Epithelial cell of prostate (primary cell): ENCODE measurements at regions not wholly inside any gene's neighbourhood (a gene's known extent, or its start where the extent isn't known, plus 50 kb on each side); places are given as distances from the start of the nearest gene placed in this dataset.

Source experiments
- DNase-seq: peaks from one replicate; pipeline ENCODE4 v3.0.0-alpha.2; 2011; ENCODE audit warnings: low read depth, low spot score
- H3K27ac ChIP-seq: fragments of 450-650 bp; 2 replicates; pipeline ENCODE4 v1.5.1; 2017; ENCODE audit warnings: mild to moderate bottlenecking

DNA sequence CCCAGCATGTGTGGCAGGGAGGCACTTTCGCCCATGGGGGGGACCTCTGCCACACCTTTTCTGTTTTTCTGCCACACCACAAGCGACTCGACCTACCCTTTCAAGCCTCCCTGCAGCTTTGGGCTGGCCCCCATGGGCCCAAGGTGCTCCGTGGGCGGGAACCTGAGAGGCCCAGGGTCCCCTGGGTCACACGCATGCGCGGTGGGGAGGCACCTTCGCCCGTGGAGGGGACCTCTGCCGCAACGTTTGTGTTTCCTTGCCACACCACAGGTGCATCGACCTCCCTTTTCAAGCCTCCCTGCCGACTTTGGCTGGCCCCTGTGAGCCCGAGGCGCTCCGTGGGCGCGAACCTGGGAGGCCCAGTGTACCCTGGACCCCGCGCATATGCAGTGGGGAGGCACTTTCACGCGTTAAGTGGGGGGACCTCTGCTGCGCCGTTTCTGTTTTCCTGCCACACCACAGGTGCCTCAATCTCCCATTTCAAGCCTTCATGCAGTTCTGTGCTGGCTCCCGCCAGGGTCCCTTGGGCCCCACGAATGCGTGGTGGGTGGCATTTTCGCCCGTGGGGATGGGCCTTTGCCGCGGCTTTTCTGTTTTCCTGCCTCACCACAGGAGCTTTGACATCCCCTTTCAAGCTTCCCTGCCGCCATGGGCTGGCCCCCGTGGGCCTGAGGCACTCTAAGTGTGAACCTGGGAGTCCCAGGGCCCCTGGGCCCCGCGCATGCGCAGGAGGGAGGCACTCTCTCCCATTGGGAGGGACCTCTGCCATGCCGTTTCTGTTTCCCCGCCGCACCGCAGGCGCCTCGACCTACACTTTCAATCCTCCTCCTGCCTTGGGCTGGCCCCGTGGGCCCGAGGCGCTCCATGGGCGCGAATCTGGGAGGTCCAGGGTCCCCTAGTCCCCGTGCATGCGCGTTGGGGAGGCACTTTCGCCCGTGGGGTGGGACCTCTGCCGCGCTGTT lies 332.2 kb downstream of the ALG10 start:
- H3K27ac ChIP-seq = no peak overlapping the region

DNA sequence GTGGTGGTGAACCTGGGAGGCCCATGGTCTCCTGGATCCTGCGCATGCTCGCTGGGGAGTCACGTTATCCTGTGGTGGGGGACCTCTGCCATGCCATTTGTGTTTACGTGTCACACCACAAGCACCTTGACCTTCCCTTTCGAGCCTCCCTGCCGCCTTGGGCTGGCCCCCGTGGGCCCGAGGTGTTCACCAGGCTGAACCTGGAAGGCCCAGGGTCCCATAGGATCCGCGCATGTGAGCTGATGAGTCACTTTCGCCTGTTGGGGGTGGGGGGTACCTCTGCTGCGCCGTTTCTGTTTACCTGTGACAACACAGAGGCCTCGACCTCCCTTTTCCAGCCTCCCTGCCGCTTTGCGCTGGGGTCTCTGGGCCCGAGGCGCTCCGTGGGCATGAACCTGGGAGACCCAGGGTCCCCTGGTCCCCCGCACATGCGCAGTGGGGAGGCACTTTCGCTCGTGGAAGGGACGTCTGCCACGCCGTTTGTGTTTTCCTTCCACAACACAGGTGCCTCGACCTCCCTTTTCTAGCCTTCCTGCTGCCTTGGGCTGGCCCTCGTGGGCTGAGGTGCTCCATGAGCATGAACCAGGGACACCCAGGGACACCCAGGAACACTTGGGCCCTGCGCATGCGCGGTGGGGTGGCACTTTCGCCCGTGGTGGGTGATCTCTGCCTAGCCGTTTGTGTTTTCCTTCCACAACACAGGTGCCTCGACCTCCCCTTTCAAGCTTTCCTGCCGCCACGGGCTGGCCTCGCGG lies 334.1 kb downstream of the ALG10 start:
- DNase-seq = no peak

More for the DNA sequence above, 332.2 kb downstream of the ALG10 start:
- DNase-seq = no peak

DNA sequence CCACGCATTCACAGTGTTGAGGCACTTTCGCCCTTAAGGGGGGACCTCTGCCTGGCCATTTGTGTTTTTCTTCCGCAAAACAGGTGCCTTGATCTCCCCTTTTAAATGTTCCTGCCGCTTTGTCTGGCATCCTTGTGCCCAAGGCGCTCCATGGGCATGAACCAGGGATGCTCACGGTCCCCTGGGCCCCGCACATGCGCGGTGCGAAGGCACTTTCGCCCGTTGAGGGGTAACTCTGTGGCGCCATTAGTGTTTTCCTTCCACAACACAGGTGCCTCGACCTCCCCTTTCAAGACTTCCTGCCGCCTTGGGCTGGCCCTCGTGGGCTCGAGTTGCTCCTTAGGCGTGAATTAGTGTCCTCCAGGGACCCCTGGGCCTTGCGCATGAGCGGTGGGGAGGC lies 335.5 kb downstream of the ALG10 start:
- no peak for DNase-seq
- H3K27ac ChIP-seq = no peak overlapping the region

More for the DNA sequence above, 334.1 kb downstream of the ALG10 start:
- H3K27ac ChIP-seq = no peak overlapping the region

DNA sequence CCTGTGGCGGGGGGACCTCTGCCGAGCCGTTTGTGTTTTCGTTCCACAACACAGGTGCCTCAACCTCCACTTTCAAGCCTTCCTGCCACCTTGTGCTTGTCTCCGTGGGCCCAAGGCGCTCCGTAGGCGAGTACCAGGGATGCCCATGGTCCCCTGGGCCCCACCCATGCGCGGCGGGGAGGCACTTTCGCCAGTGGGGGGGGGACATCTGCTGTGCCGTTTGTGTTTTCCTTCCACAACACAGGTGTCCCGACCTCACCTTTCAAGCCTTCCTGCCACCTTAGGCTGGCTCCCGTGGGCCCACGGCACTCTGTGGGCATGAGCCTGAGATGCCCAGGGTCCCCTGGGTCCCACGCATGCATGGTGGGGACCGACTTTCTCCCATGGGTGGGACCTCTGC lies 335.9 kb downstream of the ALG10 start:
- H3K27ac ChIP-seq = no peak overlapping the region
- DNase-seq = no peak

DNA sequence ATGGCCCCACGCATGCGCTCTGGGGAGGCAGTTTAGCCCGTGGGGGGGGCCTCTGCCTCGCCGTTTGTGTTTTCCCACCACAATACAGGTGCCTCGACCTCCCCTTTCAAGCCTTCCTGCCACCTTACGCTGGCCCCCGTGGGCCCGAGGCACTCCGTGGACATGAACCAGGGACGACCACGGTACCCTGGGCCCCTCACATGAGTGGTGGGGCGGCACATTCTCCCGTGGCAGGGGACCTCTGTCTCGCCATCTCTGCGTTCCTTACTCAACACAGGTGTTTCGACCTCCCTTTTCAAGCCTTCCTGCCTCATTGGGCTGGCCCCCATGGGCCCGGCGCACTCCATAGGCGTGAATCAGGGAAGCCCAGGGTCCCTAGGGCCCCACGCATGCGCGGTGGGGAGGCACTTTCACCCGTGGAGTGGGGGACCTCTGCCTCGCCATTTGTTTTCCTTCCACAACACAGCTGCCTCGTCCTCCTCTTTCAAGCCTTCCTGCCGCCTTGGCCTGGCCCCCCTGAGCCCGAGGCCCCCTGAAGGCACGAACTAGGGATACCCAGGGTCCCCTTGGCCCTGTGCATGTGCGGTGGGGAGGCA lies 339.5 kb downstream of the ALG10 start:
- DNase-seq = no peak

DNA sequence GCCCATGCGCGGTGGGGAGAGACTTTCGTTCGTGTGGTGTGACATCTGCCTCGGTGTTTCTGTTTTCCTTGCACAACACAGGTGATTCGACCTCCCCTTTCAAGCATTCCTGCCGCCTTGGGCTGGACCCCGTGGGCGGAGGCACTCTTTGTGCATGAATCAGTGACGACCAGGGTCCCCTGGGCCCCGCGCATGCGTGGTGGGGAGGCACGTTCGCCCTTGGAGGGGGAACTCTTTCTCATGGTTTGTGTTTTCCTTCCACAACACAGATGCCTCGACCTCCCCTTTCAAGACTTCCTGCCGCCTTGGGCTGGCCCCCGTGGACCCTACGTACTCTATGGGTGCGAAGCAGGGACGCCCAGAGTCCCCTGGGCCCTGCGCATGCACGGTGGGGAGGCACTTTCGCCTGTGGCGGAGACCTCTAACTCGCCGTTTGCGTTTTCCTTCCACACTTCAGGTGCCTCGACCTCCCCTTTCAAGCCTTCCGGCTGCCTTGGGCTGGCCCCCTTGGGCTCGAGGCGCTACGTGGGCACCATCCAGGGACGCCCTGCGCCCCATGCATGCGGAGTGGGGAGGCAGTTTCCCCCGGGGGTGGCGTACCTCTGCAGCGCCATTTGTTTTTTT lies 340.9 kb downstream of the ALG10 start:
- DNase-seq = no peak
- H3K27ac ChIP-seq = no peak overlapping the region

More for the DNA sequence above, 339.5 kb downstream of the ALG10 start:
- no peak overlapping the region for H3K27ac ChIP-seq

DNA sequence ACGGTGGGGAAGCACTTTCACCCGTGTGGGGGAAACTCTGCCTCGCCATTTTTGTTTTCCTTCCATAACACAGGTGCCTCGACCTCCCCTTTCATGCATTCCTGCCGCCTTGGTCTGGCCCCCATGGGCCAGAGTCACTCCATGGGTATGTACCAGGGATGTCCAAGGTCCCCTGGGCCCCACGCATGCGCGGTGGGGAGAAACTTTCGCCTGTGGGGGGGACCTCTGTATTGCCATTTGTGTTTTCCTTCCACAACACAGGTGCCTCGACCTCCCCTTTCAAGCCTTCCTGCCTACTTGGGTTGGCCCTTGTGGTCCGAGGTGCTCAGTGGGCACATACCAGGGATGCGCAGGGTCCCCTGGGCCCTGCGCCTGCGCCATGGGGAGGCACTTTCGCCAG lies 345.8 kb downstream of the ALG10 start:
- H3K27ac ChIP-seq = no peak overlapping the region
- DNase-seq = no peak

DNA sequence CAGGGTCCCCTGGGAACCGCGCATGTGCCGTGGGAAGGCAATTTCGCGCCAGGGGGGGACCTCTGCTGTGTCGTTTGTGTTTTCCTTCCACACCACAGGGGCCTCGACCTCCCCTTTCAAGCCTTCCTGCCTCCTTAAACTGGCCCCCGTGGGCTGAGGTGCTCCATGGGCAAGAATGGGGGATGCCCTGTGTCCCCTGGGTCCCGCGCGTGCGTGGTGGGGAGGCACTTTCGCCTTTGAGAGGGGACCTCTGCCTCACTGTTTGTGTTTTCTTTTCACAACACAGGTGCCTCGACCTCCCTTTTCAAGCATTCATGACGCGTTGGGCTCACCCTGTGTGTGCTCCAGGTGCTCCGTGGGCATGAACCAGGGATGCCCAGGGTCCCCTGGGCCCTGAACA lies 348.8 kb downstream of the ALG10 start:
- no peak for DNase-seq
- H3K27ac ChIP-seq = no peak overlapping the region

DNA sequence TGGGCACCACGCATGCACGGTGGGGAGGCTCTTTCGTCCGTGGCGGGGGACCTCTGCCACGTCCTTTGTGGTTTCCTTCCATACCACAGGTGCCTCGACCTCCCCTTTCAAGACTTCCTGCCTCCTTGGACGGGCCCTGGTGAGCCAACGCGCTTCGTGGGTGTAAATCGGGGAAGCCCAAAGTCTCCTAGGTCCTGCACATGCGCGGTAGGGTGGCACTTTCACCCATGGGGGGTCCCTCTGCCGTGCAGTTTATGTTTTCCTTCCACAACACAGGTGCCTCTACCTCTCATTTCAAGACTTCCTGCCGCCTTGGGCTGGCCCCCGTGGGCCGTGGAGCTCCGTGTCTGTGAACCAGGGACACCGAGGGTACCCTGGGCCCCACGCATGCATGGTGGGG lies 349.7 kb downstream of the ALG10 start:
- no peak overlapping the region for H3K27ac ChIP-seq
- DNase-seq = no peak

DNA sequence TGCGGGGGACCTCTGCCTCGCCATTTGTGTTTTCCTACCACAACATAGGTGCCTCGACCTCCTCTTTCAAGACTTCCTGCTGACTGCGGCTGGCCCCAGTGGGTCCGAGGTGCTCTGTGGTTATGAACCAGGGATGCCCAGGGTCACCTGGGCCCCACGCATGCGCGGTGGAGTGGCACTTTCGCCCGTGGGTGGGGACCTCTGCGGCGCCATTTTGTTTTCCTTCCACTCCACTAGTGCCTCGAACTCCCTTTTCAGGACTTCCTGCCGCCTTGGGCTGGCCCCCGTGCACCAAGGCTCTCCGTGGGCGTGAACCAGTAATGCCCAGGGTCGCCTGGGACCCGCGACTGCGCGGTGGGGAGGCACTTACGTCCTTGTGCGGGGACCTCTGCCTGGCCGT lies 351.6 kb downstream of the ALG10 start:
- DNase-seq = no peak
- no peak overlapping the region for H3K27ac ChIP-seq

DNA sequence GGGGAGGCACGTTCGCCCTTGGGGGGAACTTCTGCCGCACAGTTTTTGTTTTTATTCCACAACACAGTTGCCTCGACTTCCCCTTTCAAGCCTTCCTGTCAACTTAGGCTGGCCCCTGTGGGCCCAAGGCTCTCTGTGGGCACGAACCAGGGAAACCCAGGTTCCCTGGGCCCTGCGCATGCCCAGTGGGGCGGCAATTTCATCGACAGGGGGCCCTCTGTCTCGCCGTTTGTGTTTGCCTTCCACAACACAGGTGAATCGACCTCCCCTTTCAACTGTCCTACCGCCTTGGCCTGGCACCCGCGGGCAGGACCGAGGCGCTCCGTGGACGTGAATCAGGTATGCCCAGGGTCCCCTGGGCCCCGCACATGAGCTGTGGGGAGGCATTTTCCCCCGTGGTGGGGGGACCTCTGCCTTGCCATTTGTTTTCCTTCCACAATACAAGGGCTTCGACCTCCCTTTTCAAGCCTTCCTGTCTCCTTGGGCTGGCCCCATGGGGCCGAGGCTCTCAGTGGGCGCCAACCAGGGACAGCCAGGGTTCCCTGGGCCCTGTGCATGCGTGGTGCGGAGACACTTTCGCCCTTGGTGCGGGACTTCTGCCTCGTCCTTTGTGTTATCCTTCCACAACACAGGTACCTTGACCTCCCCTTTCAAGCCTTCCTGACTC lies 354.0 kb downstream of the ALG10 start:
- DNase-seq = no peak
- no peak overlapping the region for H3K27ac ChIP-seq

DNA sequence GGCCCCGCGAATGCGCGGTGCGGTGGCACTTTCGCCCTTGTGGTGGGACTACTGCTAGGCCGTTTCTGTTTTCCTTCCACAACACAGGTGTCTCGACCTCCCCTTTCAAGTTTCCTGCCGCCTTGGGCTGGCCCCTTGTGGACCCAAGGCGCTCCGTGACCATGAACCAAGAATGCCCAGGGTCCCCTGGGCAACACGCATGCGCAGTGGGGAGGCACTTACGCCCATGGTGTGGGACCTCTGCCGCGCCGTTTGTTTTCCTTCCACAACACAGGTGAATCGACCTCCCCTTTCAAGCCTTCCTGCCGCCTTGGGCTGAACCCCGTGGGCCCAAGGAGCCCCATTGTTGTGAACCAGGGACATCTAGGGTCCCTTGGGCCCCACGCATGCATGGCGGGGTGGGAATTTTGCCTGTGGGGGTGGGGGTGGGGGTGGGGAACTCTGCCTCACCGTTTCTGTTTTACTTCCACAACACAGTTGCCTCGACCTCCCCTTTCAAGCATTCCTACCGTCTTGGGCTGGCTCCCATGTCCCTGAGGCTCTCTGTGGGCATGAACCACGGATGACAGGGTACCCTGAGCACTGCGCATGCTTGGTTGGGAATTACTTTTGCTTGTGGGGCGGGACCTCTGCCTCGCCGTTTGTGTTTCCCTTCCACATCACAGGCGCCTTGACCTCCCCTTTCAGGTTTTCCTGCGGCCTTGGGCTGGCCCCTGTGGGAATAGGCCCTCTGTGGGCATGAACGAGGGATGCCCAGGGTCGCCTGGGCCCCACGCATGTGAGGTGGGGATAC lies 355.1 kb downstream of the ALG10 start:
- H3K27ac ChIP-seq = no peak overlapping the region
- DNase-seq = no peak

DNA sequence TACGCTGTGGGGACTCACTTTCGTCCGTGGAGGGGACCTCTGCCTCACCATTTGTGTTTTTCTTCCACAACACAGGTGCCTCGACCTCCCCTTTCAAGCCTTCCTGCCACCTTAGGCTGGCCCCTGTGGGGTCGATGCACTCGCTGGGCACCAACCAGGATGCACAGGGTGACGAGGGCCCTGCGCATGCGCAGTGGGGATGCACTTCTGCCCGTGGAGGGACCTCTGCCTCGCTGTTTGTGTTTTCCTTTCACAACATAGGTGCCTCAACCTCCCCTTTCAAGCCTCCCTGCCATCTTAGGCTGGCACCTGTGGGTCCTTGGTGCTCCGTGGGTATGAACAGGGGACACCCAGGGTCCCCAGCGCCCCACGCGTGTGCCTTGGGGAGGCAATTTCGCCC lies 356.8 kb downstream of the ALG10 start:
- no peak overlapping the region for H3K27ac ChIP-seq
- no peak for DNase-seq

DNA sequence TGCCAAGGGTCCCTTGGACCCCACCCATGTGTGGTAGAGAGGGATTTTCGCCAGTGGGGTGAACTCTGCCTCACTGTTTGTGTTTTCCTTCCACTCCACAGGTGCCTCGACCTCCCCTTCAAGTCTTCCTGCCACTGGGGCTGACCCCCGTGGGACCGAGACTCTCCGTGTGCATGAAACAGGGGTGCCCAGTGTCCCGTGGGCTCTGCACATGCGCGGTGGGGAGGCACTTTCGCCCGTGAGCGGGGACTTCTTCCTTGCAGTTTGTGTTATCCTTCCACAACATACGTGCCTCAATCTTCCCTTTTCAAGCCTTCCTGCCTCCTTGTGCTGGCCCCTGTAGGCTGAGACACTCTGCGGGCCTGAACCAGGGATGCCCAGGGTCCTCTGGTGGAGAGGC lies 362.4 kb downstream of the ALG10 start:
- H3K27ac ChIP-seq = no peak overlapping the region
- DNase-seq = no peak

DNA sequence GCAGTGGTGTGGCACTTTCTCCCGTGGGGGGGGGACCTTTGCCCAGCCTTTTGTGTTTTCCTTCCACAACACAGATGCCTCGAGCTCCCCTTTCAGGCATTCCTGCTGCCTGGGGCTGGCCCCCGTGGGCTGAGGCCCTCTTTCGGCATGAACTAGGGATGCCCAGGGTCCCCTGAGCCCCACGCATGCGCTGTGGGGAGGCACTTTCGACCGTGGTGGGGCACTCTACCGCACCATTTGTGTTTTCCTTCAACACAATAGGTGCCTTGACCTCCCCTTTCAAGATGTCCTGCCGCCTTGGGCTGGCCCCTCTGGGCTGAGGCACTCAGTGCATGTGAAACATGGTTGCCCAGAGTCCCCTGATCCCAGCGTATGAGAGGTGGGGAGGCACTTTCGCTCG lies 363.7 kb downstream of the ALG10 start:
- H3K27ac ChIP-seq = no peak overlapping the region
- DNase-seq = no peak

DNA sequence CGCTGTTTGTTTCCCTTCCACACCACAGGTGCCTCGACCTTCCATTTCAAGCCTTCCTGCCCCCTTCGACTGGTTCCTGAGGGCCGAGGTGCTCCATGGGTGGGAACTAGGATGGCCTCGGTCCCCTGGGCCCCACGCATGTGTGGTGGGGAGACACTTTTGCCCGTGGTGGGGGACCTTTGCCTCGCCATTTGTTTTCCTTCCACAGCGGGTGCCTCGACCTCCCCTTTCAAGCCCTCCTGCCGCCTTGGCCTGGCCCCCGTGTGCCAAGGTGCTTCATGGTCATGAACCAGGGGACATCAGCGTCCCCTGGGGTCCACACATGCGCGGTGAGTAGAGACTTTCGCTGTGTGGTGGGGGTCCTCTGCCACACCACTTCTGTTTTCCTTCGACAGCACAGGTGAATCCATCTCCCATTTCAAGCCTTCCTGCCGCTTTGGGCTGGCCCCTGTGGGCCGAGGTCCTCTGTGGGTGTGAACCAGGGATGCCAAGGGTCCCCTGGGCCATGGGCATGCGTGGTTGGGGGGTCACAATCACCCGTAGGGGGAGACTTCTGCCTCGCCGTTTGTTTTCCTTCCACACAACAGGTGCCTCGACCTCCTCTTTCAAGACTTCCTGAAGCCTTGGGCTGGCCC lies 364.4 kb downstream of the ALG10 start:
- no peak for DNase-seq
- no peak overlapping the region for H3K27ac ChIP-seq

DNA sequence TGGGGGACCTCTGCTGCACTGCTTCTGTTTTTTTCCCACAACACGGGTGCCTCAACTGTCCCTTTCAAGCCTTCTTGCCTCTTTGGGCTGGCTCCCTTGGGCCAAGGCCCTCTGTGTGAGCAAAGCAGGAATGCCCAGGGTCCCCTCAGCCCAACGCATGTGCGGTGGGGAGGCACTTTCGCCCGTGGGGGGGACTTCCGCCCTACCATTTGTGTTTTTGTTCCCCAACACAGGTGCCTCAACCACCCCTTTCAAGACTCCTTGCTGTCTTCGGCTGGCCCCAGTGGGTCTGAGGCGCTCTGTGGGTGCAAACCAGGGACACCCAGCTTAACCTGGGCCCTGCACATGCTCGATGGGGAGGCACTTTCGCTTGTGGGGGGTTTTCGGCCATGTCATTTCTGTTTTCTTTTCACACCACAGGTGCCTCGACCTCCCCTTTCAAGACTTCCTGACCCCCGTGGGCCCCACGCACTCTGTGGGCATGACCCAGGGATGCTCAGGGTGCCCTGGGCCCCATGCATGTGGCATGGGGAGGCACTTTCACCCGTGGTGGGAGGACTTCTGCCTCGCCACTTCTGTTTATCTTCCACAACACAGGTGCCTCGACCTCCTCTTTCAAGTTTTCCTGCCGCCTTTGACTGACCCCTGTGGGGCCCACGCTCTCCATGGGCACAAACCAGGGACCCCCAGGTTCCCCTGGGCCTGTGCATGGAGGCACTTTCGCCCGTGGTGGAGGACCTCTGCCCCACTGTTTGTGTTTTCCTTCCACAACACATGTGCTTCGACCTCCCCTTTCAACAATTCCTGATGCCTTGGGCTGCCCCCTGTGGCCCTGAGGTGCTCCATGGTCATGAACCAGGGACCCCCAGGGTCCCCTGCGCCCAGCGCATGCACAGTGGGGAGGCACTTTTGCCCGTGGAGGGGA lies 365.7 kb downstream of the ALG10 start:
- no peak overlapping the region for H3K27ac ChIP-seq
- no peak for DNase-seq
